CD4-positive, alpha-beta T cell (primary cell): ENCODE measurements at regions not wholly inside any gene's neighbourhood (a gene's known extent, or its start where the extent isn't known, plus 50 kb on each side); places are given as distances from the start of the nearest gene placed in this dataset.

Source experiments
- ATAC-seq: fragments of 200-7000 bp; cut with Tn5 transposase; one replicate; pipeline ENCODE4 v1.10.0; 2022; ENCODE audit warnings: mild to moderate bottlenecking; ENCODE audit not compliant: poor library complexity
- CTCF ChIA-PET: fragments of 350-600 bp; sonication (Branson Sonifier 250); formaldehyde crosslinking; loops from one replicate; lab custom pipeline; 2021; ENCODE audit warnings: antibody characterized with exemption, inconsistent platforms; lab: Charles Lee
- POLR2A ChIA-PET: fragments of 350-600 bp; sonication (Branson Sonifier 250); formaldehyde crosslinking; loops from one replicate; lab custom pipeline; 2021; ENCODE audit warnings: antibody characterized with exemption, inconsistent platforms; lab: Charles Lee
- DNase-seq, 14 experiments: peaks; one replicate each; pipeline ENCODE4 v3.0.0-alpha.2; 2013 to 2020; ENCODE audit warnings: mixed read lengths in 2 of 14
- H3K27ac ChIP-seq, 2 donors: one replicate each; pipeline versions ENCODE4 v1.5.1 to v1.7.0; 2013; ENCODE audit warnings: low read length in 2 of 2, low read depth in 1 of 2, mild to moderate bottlenecking in 1 of 2
- H3K27me3 ChIP-seq, 2 experiments: 1 replicate in 1 of 2; 2 replicates in 1 of 2; pipeline versions ENCODE4 v1.6.1 to v1.7.0; 2013; ENCODE audit warnings: low read length in 2 of 2, control low read depth in 1 of 2, mild to moderate bottlenecking in 1 of 2, moderate library complexity in 1 of 2; ENCODE audit not compliant: insufficient read depth in 2 of 2, control insufficient read depth in 1 of 2
- H3K36me3 ChIP-seq: one replicate; pipeline ENCODE4 v1.6.1; 2013; ENCODE audit warnings: low read length, control low read depth; ENCODE audit not compliant: insufficient read depth
- H3K4me1 ChIP-seq: one replicate; pipeline ENCODE4 v1.6.1; 2013; ENCODE audit warnings: low read length, control low read depth; ENCODE audit not compliant: insufficient read depth
- H3K4me3 ChIP-seq: one replicate; pipeline ENCODE4 v1.5.1; 2013; ENCODE audit warnings: mild to moderate bottlenecking, low read length, moderate library complexity
- H3K9me3 ChIP-seq, 2 experiments: 1 replicate in 1 of 2; 2 replicates in 1 of 2; pipeline versions ENCODE4 v1.6.1 to v1.7.0; 2013; ENCODE audit warnings: low read length in 2 of 2, mild to moderate bottlenecking in 2 of 2, control low read depth in 1 of 2, moderate library complexity in 1 of 2; ENCODE audit not compliant: control insufficient read depth in 1 of 2, insufficient read depth in 1 of 2
- H3K27ac Mint-ChIP-seq: one replicate; pipeline ENCODE4 v1.8.0; 2020; ENCODE audit warnings: mixed read lengths
- H3K27me3 Mint-ChIP-seq: one replicate; pipeline ENCODE4 v1.8.0; 2021; ENCODE audit warnings: mixed read lengths
- H3K36me3 Mint-ChIP-seq: one replicate; pipeline ENCODE4 v1.8.0; 2021; ENCODE audit warnings: low read depth, mixed read lengths
- H3K4me1 Mint-ChIP-seq: one replicate; pipeline ENCODE4 v1.8.0; 2021; ENCODE audit warnings: low read depth, mixed read lengths
- H3K4me3 Mint-ChIP-seq: one replicate; pipeline ENCODE4 v1.8.0; 2020; ENCODE audit warnings: mild to moderate bottlenecking, mixed read lengths
- H3K9me3 Mint-ChIP-seq: one replicate; pipeline ENCODE4 v1.8.0; 2020; ENCODE audit warnings: mixed read lengths
- CTCF ChIP-seq: fragments of 200-600 bp; IDR thresholded peaks from one replicate; pipeline ENCODE4 v1.8.0; 2022; ENCODE audit warnings: antibody characterized with exemption, mild to moderate bottlenecking
- intact Hi-C, 2 experiments: fragments of 100-400 bp; cut with DNase I in 1 of 2; cut with micrococcal nuclease in 1 of 2; formaldehyde crosslinking; loops; one replicate each; pipeline versions ENCODE4 v1.15.1 to v1.9.0; 2023 to 2025; cut with DNase I, micrococcal nuclease

GRCh38 chr2:235135195-235135965, 183.6 kb downstream of the SH3BP4 start:
- H3K4me1 ChIP-seq = no peaks in the 10 kb centered on the region
- POLR2A ChIA-PET = no interaction called here
- H3K27me3 ChIP-seq = peaks cover 7 to 10% of the 10 kb centered on the region in 2 experiments
- no peak overlapping the region for H3K4me3 ChIP-seq
- no peak overlapping the region for H3K27ac ChIP-seq
- Mint-ChIP-seq H3K36me3 (no peaks in the 10 kb centered on the region), H3K27me3 (peaks cover 61% of the 10 kb centered on the region), H3K9me3 (no peaks in the 10 kb centered on the region), H3K27ac (no peak overlapping the region), H3K4me3 (no peak overlapping the region), H3K4me1 (no peaks in the 10 kb centered on the region)
- H3K36me3 ChIP-seq = no peaks in the 10 kb centered on the region
- no peak for ATAC-seq
- H3K9me3 ChIP-seq = no peaks in the 10 kb centered on the region
- TF ChIP-seq CTCF = no peak
- intact Hi-C loops = loop anchor here in 1 of 2 experiments (5.0 kb wide), 1 partner anchor 612 kb away; no protein-coding TSS in a partner anchor
- CTCF ChIA-PET = no interaction called here
- no peak for DNase-seq

- no peaks in the 10 kb centered on the region for H3K4me1 ChIP-seq
- no peaks in the 10 kb centered on the region for H3K4me1 Mint-ChIP-seq
- H3K27ac ChIP-seq = no peak overlapping the region
- no peaks in the 10 kb centered on the region for H3K9me3 ChIP-seq
- no peak overlapping the region for H3K4me3 Mint-ChIP-seq
- ATAC-seq (no peak), DNase-seq (peak; percentile 3 to 67 (median 24))
- no peaks in the 10 kb centered on the region for H3K36me3 ChIP-seq
- TF ChIP-seq CTCF = peak; percentile 49
- no peak overlapping the region for H3K4me3 ChIP-seq
- H3K36me3 Mint-ChIP-seq = no peaks in the 10 kb centered on the region
- no peaks in the 10 kb centered on the region for H3K9me3 Mint-ChIP-seq
- H3K27me3 Mint-ChIP-seq = peaks cover 58% of the 10 kb centered on the region
- POLR2A ChIA-PET = no interaction called here
- H3K27me3 ChIP-seq = peaks cover 7% of the 10 kb centered on the region in 2 experiments
- intact Hi-C loops = loop anchor here in 1 of 2 experiments (2.0 to 5.0 kb wide), 2 partner anchors 459 to 611 kb away; no protein-coding TSS in a partner anchor
- CTCF ChIA-PET = no interaction called here
- no peak overlapping the region for H3K27ac Mint-ChIP-seq
Observed at GRCh38 chr2:235135990-235136561, 184.3 kb downstream of the SH3BP4 start.

GRCh38 chr2:235138339-235138738, 186.5 kb downstream of the SH3BP4 start:
- no peak overlapping the region for H3K4me3 ChIP-seq
- H3K36me3 Mint-ChIP-seq = no peaks in the 10 kb centered on the region
- H3K9me3 ChIP-seq = no peaks in the 10 kb centered on the region
- peaks cover 40% of the 10 kb centered on the region for H3K27me3 Mint-ChIP-seq
- H3K27ac ChIP-seq = no peak overlapping the region
- H3K4me3 Mint-ChIP-seq = no peak overlapping the region
- DNase-seq = no peak
- no peak overlapping the region for H3K27ac Mint-ChIP-seq
- ChIA-PET CTCF (no interaction called here), POLR2A (no interaction called here)
- TF ChIP-seq CTCF = no peak
- H3K27me3 ChIP-seq = peaks cover 2 to 7% of the 10 kb centered on the region in 2 experiments
- no peaks in the 10 kb centered on the region for H3K36me3 ChIP-seq
- ATAC-seq = no peak
- H3K9me3 Mint-ChIP-seq = no peaks in the 10 kb centered on the region
- intact Hi-C loops = loop anchor here in 1 of 2 experiments (5.0 kb wide), 1 partner anchor 609 kb away; no protein-coding TSS in a partner anchor
- H3K4me1 ChIP-seq = no peaks in the 10 kb centered on the region
- H3K4me1 Mint-ChIP-seq = no peaks in the 10 kb centered on the region
